ENCODE measurements at regions not wholly inside any gene's neighbourhood (a gene's known extent, or its start where the extent isn't known, plus 50 kb on each side); places are given as distances from the start of the nearest gene placed in this dataset.
"Not testable (repeated sequence)": the region's sequence is repeated elsewhere in the genome, so short reads cannot be mapped to it uniquely, and the experiment has no call there.

DNA sequence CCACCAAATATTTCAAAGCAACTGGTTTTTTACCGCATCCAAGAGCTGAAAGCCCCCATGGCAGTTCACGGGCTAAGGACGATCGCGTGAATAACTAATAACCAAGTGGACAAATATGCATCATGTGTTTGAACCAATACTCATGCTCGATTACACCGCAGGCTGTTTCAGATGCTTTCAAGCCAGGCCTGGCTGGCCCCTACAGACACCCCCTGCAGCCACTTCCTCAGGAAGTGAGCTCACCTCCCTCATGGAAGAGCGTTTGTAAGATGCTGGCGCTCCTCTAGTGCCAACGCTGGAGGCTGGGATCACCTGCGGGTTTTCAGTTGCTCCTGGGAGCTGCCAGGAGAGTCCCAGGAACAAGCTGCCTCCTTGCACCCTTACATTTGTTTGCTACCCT lies 53.9 kb upstream of the PTCH1 start:
- peaks cover 85% of the 10 kb centered on the region for H3K27me3 ChIP-seq (ENCODE audit: low read depth)

DNA sequence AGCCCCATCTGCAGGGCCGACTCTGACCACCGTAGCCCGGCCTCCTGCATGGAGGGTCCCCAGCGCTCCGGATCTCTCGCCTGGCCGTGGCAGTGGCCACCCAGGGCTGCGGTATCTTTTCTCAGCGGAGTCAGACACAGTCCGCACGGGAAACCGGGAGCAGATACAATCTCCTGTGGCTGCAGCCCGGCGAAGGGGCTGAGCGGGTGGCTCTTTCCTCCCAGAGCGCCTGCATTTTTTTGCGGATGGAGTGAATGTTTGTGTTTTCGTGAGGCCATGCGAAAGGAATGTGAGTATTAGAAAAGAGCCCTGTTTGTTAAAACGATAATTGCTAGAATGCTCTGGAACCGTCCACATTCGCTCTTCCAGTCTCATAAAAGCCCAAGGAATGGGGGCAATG lies 53.4 kb upstream of the PTCH1 start:
- Histone ChIP-seq H3K4me3 (peak overlapping the region; percentile 47), H3K4me1 (peaks cover 4% of the 10 kb centered on the region), H3K36me3 (no peaks in the 10 kb centered on the region), H3K9me3 (replicated peaks) (no peaks in the 10 kb centered on the region), H3K27me3 (ENCODE audit: low read depth) (peaks cover 85% of the 10 kb centered on the region), H3K27ac (replicated peaks) (no peak overlapping the region)
- intact Hi-C loops (cut with micrococcal nuclease) = no loop called here
- DNase-seq = no peak
- TF ChIP-seq CTCF (IDR thresholded peaks at IDR 0.05; ENCODE audit: borderline replicate concordance) = no peak

More for the DNA sequence above, 53.9 kb upstream of the PTCH1 start:
- TF ChIP-seq CTCF (IDR thresholded peaks at IDR 0.05; ENCODE audit: borderline replicate concordance) = no peak
- no peaks in the 10 kb centered on the region for H3K9me3 ChIP-seq (replicated peaks)
- H3K4me1 ChIP-seq = peaks cover 4% of the 10 kb centered on the region
- H3K4me3 ChIP-seq = no peak overlapping the region
- H3K27ac ChIP-seq (replicated peaks) = no peak overlapping the region
- no peak for DNase-seq
- H3K36me3 ChIP-seq = no peaks in the 10 kb centered on the region
- intact Hi-C loops (cut with micrococcal nuclease) = no loop called here

GRCh38 chr9:95568735-95569134 lies 52.0 kb upstream of the PTCH1 start:
- intact Hi-C loops (cut with micrococcal nuclease) = not testable (repeated sequence)

More at GRCh38 chr9:95568735-95569134, 52.0 kb upstream of the PTCH1 start:
- H3K9me3 ChIP-seq (replicated peaks); H3K36me3 ChIP-seq; H3K4me1 ChIP-seq; DNase-seq; H3K27ac ChIP-seq (replicated peaks); H3K4me3 ChIP-seq: not testable (repeated sequence)
- H3K27me3 ChIP-seq (ENCODE audit: low read depth) = peaks cover 83% of the 10 kb centered on the region

Data from left ventricle myocardium inferior (tissue), 1 donor.